Heart right ventricle (tissue), 16 donors: ENCODE measurements at regions not wholly inside any gene's neighbourhood (a gene's known extent, or its start where the extent isn't known, plus 50 kb on each side); places are given as distances from the start of the nearest gene placed in this dataset.
A peak's percentile ranks its signal among the peaks of the same experiment; 100 is the strongest.

Experiments used
- ATAC-seq, 8 donors: fragments of 200-7000 bp; cut with Tn5 transposase; one replicate each; pipeline ENCODE4 v1.9.1; 2020; ENCODE audit warnings: mild to moderate bottlenecking in 8 of 8, moderate library complexity in 8 of 8, moderate number of reproducible peaks in 1 of 8
- DNase-seq, 2 donors: peaks; one replicate each; pipeline ENCODE4 v3.0.0-alpha.2; 2020
- H3K27ac ChIP-seq, 10 donors: fragments of 200-600 bp; sonication (generic) in 2 of 10; one replicate each; pipeline versions ENCODE4 v1.5.0 to v1.8.0; 2020 to 2022; ENCODE audit warnings: mild to moderate bottlenecking in 3 of 10
- H3K27me3 ChIP-seq, 7 donors: fragments of 200-600 bp; one replicate each; pipeline ENCODE4 v1.8.0; 2021 to 2022; ENCODE audit warnings: mild to moderate bottlenecking in 2 of 7
- H3K36me3 ChIP-seq, 9 donors: fragments of 200-600 bp; sonication (generic) in 1 of 9; one replicate each; pipeline versions ENCODE4 v1.5.0 to v1.8.0; 2020 to 2022; ENCODE audit warnings: mild to moderate bottlenecking in 2 of 9
- H3K4me1 ChIP-seq, 9 donors: fragments of 200-600 bp; sonication (generic) in 1 of 9; one replicate each; pipeline versions ENCODE4 v1.5.0 to v1.8.0; 2020 to 2022; ENCODE audit warnings: mild to moderate bottlenecking in 4 of 9
- H3K4me3 ChIP-seq, 10 donors: fragments of 200-600 bp; sonication (generic) in 2 of 10; one replicate each; pipeline versions ENCODE4 v1.5.0 to v1.8.0; 2020 to 2022; ENCODE audit warnings: mild to moderate bottlenecking in 7 of 10, moderate library complexity in 2 of 10
- H3K9me3 ChIP-seq, 11 donors: fragments of 200-600 bp in 10 of 11; sonication (generic) in 2 of 11; one replicate each; pipeline versions ENCODE4 v1.5.0 to v1.8.0; 2013 to 2022; ENCODE audit warnings: mild to moderate bottlenecking in 2 of 11, control low read depth in 1 of 11, moderate library complexity in 1 of 11
- WGBS, 2 donors: extraction: QIAGEN DNeasy Blood & Tissue Kit; methylation state at CpG; one replicate each; pipeline ENCODE4 v1.1.7; 2013; ENCODE audit warnings: inconsistent platforms in 1 of 2; 5-methylcytosine and 5-hydroxymethylcytosine counted together
- intact Hi-C, 10 donors: fragments of 100-400 bp; cut with DNase I; formaldehyde crosslinking; loops; one replicate each; pipeline versions ENCODE4 v1.11.1 to v1.14.2; 2022
- TF ChIP-seq, protein P1 (sequence below), 9 donors: fragments of 200-600 bp; sonication (generic) in 2 of 9; IDR thresholded peaks; one replicate each; pipeline versions ENCODE4 v1.5.0 to v1.8.0; 2021 to 2022; ENCODE audit warnings: antibody characterized with exemption in 9 of 9, mild to moderate bottlenecking in 5 of 9, moderate library complexity in 1 of 9
- donor health status: Arrhythmogenic right ventricular cardiomyopathy.
- donor health status: ischemic (EF 13 %, LVEDD 7.1; RV severe dilation, severe dysfunction).
- donor health status: healthy with polysubstance abuse.
- donor health status: DM: no; HTN: yes; CAD: no.
- donor health status: DM: no; HTN: no; CAD: no.
- donor health status: ischemic (EF 25% LVEDD 6.9; RV normal size, moderate dysfunction).
- donor health status: ischemic (EF 25% LVEDD 5.7; RV mildly dilated, moderate dysfunction).
- donor health status: healthy.
- donor health status: DM: yes; HTN: yes; CAD: no.
- donor health status: Ischemic cardiomyopathy.
- donor health status: ischemic (EF 35%, LVEDD 5.7; RV mildly dilated, moderate dysfunction).
- donor health status: nonischemic (EF 11% LVEDD 7.7; RV severe dilation, severe dysfunction).
- donor health status: DM: yes; HTN: yes; CAD: no.
- donor health status: PGD.
- donor health status: ischemic (EF 29% LVEDD 5.4; RV normal size, mild dysfunction).
- donor health status: nonischemic (EF 23%, LVEDD 6.1; RV moderate dilation, normal function).

- Histone ChIP-seq H3K36me3 (no peaks in the 10 kb centered on the region), H3K4me3 (no peak overlapping the region), H3K27me3 (no peaks in the 10 kb centered on the region), H3K27ac (no peak overlapping the region), H3K4me1 (peaks cover 0 to 31% (median 10%) of the 10 kb centered on the region in 9 donors), H3K9me3 (no peaks in the 10 kb centered on the region)
- intact Hi-C loops: no loop called here
- no peak for ATAC-seq
- no peak for DNase-seq
- WGBS, 2 donors: 77 to 79% methylated on average over 5 of the region's 5 CpGs
- TF ChIP-seq, protein P1, sequence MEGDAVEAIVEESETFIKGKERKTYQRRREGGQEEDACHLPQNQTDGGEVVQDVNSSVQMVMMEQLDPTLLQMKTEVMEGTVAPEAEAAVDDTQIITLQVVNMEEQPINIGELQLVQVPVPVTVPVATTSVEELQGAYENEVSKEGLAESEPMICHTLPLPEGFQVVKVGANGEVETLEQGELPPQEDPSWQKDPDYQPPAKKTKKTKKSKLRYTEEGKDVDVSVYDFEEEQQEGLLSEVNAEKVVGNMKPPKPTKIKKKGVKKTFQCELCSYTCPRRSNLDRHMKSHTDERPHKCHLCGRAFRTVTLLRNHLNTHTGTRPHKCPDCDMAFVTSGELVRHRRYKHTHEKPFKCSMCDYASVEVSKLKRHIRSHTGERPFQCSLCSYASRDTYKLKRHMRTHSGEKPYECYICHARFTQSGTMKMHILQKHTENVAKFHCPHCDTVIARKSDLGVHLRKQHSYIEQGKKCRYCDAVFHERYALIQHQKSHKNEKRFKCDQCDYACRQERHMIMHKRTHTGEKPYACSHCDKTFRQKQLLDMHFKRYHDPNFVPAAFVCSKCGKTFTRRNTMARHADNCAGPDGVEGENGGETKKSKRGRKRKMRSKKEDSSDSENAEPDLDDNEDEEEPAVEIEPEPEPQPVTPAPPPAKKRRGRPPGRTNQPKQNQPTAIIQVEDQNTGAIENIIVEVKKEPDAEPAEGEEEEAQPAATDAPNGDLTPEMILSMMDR (IDR thresholded peaks at IDR 0.05): no peak
Observed at GRCh38 chr12:92042791-92043531, 102.7 kb downstream of the BTG1 start.

GRCh38 chr12:92041742-92042141 is 103.9 kb downstream of the BTG1 start:
- peaks cover 0 to 23% (median 10%) of the 10 kb centered on the region in 9 donors for H3K4me1 ChIP-seq
- no peak overlapping the region for H3K4me3 ChIP-seq
- intact Hi-C loops: no loop called here
- no peak overlapping the region for H3K27ac ChIP-seq
- no peaks in the 10 kb centered on the region for H3K36me3 ChIP-seq
- WGBS, 2 donors: 43 to 57% methylated on average over 1 of the region's 1 CpG
- no peaks in the 10 kb centered on the region for H3K9me3 ChIP-seq
- ATAC-seq (peak in 2 of 8 donors; percentile 38 to 39), DNase-seq (no peak)
- H3K27me3 ChIP-seq: no peaks in the 10 kb centered on the region
- TF ChIP-seq, protein P1 (IDR thresholded peaks at IDR 0.05): no peak

- Histone ChIP-seq H3K4me3 (peak overlapping the region in 1 of 10 donors; percentile 19), H3K27ac (peak overlapping the region in 4 of 10 donors; percentile 2 to 54 (median 18)), H3K27me3 (no peaks in the 10 kb centered on the region), H3K9me3 (no peaks in the 10 kb centered on the region), H3K36me3 (no peaks in the 10 kb centered on the region), H3K4me1 (peaks cover 0 to 43% (median 23%) of the 10 kb centered on the region in 9 donors)
- TF ChIP-seq, protein P1 (IDR thresholded peaks at IDR 0.05): no peak
- intact Hi-C loops: loop anchor here in 2 of 10 donors (5.0 to 10.0 kb wide), 2 partner anchors 103 to 206 kb away; no protein-coding TSS in a partner anchor
- DNase-seq (no peak), ATAC-seq (peak in 5 of 8 donors; percentile 33 to 70 (median 50))
- 72 to 76% methylated on average over 3 of the region's 3 CpGs for WGBS, 2 donors
Observed at GRCh38 chr12:92039046-92039445, 106.6 kb downstream of the BTG1 start.

DNA sequence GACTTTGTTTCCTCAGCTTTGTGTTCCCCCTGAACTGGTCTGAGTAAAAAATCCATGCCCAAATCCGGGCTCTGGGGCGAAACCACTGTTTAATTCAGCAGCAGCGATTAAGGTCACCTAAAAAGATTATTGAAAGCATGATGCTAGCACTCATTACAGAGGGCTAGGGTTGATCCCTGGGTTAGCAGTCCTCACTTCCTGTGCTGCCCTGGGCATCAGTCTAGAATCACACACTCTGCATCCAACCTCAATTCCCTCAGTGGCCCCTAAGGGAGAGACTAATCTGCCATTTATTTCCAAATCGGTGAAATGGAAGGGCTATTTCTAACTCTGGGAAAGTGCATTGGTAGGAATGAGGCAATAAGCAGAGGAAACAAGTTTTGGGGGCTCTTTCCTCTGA is 107.2 kb downstream of the BTG1 start:
- peak overlapping the region in 4 of 10 donors; percentile 2 to 54 (median 18) for H3K27ac ChIP-seq
- no peaks in the 10 kb centered on the region for H3K9me3 ChIP-seq
- peaks cover 0 to 43% (median 23%) of the 10 kb centered on the region in 9 donors for H3K4me1 ChIP-seq
- ATAC-seq (peak in 2 of 8 donors; percentile 23 to 40), DNase-seq (no peak)
- H3K27me3 ChIP-seq: no peaks in the 10 kb centered on the region
- TF ChIP-seq, protein P1 (IDR thresholded peaks at IDR 0.05): no peak
- H3K4me3 ChIP-seq: no peak overlapping the region
- intact Hi-C loops: loop anchor here in 2 of 10 donors (5.0 to 10.0 kb wide), 2 partner anchors 104 to 206 kb away; no protein-coding TSS in a partner anchor
- WGBS, 2 donors: 79 to 83% methylated on average over 4 of the region's 4 CpGs
- no peaks in the 10 kb centered on the region for H3K36me3 ChIP-seq
